Activated CD8-positive, alpha-beta memory T cell treated with anti-CD3 and anti-CD28 coated beads, Interleukin-2, amount 10 ng/mL, durations not matched to agents 7 days and 5 days (primary cell): ENCODE measurements at regions not wholly inside any gene's neighbourhood (a gene's known extent, or its start where the extent isn't known, plus 50 kb on each side); places are given as distances from the start of the nearest gene placed in this dataset.
A peak's percentile ranks its signal among the peaks of the same experiment; 100 is the strongest.

ENCODE experiments used
- ATAC-seq: fragments of 150-1000 bp; cut with Tn5 transposase; one replicate; pipeline ENCODE4 v1.10.0; 2021; ENCODE audit warnings: moderate library complexity
- CTCF ChIA-PET: fragments of 350-600 bp; sonication (Branson Sonifier 250); formaldehyde crosslinking; loops from one replicate; lab custom pipeline; 2021; ENCODE audit warnings: antibody characterized with exemption; lab: Charles Lee
- DNase-seq: peaks from one replicate; pipeline ENCODE4 v3.0.0-alpha.2; 2020
- H3K27ac Mint-ChIP-seq: one replicate; pipeline ENCODE4 v1.8.0; 2021; ENCODE audit warnings: mild to moderate bottlenecking, mixed read lengths
- H3K27me3 Mint-ChIP-seq: one replicate; pipeline ENCODE4 v1.8.0; 2021; ENCODE audit warnings: mixed read lengths
- H3K36me3 Mint-ChIP-seq: one replicate; pipeline ENCODE4 v1.8.0; 2021; ENCODE audit warnings: mild to moderate bottlenecking, mixed read lengths
- H3K4me1 Mint-ChIP-seq: one replicate; pipeline ENCODE4 v1.8.0; 2021; ENCODE audit warnings: mixed read lengths
- H3K4me3 Mint-ChIP-seq: one replicate; pipeline ENCODE4 v1.8.0; 2021; ENCODE audit warnings: mild to moderate bottlenecking, moderate library complexity, mixed read lengths
- H3K9me3 Mint-ChIP-seq: one replicate; pipeline ENCODE4 v1.8.0; 2022; ENCODE audit warnings: low read depth, mixed read lengths

DNA sequence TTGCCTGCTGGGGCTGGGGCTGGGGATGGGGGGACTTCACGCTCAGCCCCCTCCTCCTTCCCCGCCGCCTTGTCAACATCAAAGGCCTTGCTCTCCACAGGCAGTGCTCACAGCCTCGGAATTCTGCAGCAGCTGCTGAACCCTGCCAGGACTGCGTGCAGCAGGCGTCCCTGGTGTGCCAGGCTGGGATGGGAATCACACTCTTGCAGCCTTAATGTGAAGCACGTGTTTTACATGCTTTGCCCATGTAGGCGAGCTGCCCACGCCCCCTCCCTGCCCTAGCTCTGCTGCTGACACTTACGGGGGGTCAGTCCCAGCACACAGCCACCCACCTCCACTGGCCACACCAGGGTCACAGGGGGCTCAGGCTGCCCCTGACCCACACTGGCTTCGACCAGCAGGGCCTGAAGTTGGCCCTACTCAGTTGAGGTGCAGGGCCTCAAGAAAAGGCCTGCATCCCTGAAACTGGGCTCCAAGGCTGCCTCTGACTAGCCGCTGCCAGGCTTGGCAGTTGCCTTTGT lies 276.2 kb upstream of the RTL1 start:
- no peak overlapping the region for H3K27ac Mint-ChIP-seq

DNA sequence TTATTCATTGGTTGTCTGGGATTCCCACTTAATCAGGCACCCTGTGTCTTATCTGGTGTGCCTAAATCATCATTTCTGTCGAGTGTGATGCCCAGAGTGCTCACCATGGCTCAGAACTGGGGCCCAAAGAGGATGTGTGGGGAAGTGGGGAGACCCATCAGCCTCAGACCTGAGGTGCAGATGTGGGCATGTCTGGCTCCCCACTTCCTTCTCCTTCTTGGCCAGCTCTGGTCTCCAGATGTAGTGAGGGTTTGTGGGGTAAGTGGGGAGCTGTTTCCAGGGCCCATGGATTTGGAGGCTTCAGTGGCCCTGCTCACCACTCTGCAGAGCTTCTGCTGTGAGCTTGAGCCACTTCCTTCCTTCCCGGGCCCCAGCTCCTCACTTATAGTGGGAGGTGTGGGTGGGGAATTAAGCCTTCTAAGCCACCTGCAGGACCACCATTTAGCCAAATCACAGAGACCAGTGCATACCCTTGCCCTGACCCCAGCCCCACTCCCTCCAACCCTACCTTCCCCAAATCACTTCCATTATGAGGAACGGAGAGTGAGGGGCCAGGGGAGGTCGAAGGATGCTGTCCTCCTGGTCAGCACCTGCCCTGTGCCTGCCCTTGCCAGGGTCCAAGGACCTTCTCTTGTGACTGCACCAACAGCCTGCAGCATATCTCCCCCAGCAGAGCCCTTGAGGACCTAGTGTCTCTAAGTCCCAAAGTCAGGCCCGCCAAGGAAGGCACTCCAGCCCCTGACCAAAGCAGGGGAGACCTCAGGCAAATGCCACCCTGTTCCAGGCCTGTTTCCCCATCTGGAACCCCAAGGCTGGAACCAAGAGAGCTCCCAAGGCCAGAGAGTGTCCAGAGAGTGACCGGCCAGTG lies 278.2 kb upstream of the RTL1 start:
- H3K27ac Mint-ChIP-seq: no peak overlapping the region
- H3K27me3 Mint-ChIP-seq: no peaks in the 10 kb centered on the region
- no peak overlapping the region for H3K4me3 Mint-ChIP-seq
- H3K36me3 Mint-ChIP-seq: no peaks in the 10 kb centered on the region
- H3K9me3 Mint-ChIP-seq: no peaks in the 10 kb centered on the region
- no peaks in the 10 kb centered on the region for H3K4me1 Mint-ChIP-seq
- CTCF ChIA-PET: no interaction called here
- DNase-seq (no peak), ATAC-seq (no peak)

More for the DNA sequence above, 276.2 kb upstream of the RTL1 start:
- CTCF ChIA-PET: no interaction called here
- DNase-seq (peak; percentile 28), ATAC-seq (no peak)
- Mint-ChIP-seq H3K27me3 (no peaks in the 10 kb centered on the region), H3K4me1 (no peaks in the 10 kb centered on the region), H3K9me3 (no peaks in the 10 kb centered on the region), H3K36me3 (no peaks in the 10 kb centered on the region), H3K4me3 (no peak overlapping the region)

DNA sequence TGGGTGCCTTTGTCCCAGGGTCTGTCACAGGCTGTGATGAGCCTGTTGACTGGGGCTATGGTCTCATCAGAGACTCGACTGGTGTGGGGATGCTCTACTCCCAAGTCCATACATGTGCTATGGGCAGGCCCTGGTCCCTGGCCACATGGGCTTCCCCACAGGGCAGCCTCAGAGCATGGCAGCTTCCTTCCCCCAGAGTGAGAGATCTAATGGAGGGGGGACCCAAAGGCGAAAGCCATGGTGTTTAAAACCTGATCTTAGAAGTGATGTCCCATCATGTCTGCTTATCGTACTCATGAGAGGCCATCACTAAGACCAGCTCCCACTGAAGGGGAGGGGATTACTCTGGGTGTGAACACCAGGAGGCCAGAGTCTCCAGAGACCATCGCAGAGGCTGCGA lies 279.0 kb upstream of the RTL1 start:
- ATAC-seq (no peak), DNase-seq (no peak)
- H3K27ac Mint-ChIP-seq: no peak overlapping the region

DNA sequence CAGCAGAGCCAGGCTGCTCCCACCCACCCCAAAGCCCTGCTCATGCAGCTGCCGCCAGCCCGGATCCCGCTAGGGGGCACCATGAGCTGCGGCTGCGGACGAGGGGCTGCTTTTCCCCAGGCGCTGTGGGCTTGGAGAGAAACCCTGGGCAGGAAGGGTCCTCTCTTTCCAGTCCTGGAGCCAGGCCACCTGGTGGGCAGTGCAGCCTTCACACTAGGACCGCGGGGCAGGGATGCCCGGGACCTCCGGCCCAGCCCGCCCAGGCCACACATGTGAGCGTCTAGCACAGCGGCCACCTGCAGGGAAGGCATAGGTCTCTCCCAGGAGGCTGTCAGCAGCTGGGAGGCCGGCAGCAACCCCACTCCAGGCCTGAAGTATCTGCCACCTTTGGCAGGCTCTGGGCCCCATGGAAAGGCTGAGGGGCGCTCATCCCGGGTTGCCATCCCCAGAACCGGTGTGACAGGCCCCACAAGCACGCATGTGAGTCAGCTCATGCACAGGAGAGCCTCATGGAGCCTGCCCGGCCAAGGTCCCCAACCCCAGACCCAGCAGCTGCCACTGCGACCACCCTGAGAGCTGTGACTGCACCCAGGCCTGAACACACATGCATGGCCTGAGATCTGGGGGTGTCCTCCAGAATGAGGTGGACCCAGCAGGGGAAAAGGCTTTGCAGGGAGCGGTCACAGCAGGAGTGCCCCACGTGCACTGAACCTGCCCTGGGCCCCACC lies 280.0 kb upstream of the RTL1 start:
- no peak for ATAC-seq
- no peak overlapping the region for H3K4me3 Mint-ChIP-seq
- no peaks in the 10 kb centered on the region for H3K27me3 Mint-ChIP-seq
- CTCF ChIA-PET: no interaction called here
- H3K36me3 Mint-ChIP-seq: no peaks in the 10 kb centered on the region
- no peaks in the 10 kb centered on the region for H3K4me1 Mint-ChIP-seq
- no peak overlapping the region for H3K27ac Mint-ChIP-seq
- DNase-seq: no peak
- no peaks in the 10 kb centered on the region for H3K9me3 Mint-ChIP-seq

More for the DNA sequence above, 279.0 kb upstream of the RTL1 start:
- H3K27me3 Mint-ChIP-seq: no peaks in the 10 kb centered on the region
- CTCF ChIA-PET: no interaction called here
- no peak overlapping the region for H3K4me3 Mint-ChIP-seq
- no peaks in the 10 kb centered on the region for H3K4me1 Mint-ChIP-seq
- H3K36me3 Mint-ChIP-seq: no peaks in the 10 kb centered on the region
- no peaks in the 10 kb centered on the region for H3K9me3 Mint-ChIP-seq

DNA sequence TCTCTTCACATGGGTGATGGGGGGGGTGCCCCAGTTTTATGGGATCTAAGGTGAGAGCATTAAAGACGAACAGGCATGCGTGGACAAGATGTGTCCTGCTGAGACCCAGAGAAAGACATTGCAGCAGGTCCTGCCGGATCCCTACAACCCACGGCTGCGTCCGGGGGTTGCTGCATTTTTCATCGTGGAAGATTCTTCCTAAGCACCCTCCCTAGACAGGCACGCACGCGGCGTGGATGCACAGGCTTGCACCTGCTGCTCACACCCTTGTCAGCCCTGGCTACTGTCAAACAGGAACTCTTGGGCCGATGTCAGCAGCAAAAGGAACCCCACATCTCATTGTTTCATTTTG lies 280.6 kb upstream of the RTL1 start:
- CTCF ChIA-PET: no interaction called here
- DNase-seq (no peak), ATAC-seq (no peak)
- H3K27ac Mint-ChIP-seq: no peak overlapping the region
- no peaks in the 10 kb centered on the region for H3K36me3 Mint-ChIP-seq
- H3K4me1 Mint-ChIP-seq: no peaks in the 10 kb centered on the region
- no peaks in the 10 kb centered on the region for H3K9me3 Mint-ChIP-seq
- H3K4me3 Mint-ChIP-seq: no peak overlapping the region
- H3K27me3 Mint-ChIP-seq: no peaks in the 10 kb centered on the region

DNA sequence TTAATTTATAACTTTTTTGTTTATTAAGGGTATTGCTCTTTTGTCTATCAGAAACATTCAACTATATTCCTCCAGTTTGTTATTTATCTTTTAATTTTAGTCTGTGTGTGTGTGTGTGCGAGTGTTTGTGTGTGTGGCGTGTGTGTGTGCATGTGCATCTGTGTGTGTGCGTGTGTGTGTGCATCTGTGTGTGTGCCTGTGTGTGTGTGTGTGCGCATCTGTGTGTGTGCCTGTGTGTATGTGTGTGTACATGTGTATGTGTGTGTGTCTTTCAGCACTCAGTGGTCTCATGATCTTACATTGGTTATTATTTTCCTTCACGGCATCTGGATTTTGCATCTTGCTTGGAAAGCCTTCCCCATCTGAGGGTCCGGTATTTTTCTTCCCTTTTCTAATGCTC lies 281.1 kb upstream of the RTL1 start:
- H3K27me3 Mint-ChIP-seq: no peaks in the 10 kb centered on the region
- no peaks in the 10 kb centered on the region for H3K9me3 Mint-ChIP-seq
- DNase-seq: peak; percentile 7
- ATAC-seq: no peak
- H3K36me3 Mint-ChIP-seq: no peaks in the 10 kb centered on the region
- no peak overlapping the region for H3K4me3 Mint-ChIP-seq
- CTCF ChIA-PET: no interaction called here
- no peaks in the 10 kb centered on the region for H3K4me1 Mint-ChIP-seq
- H3K27ac Mint-ChIP-seq: no peak overlapping the region

DNA sequence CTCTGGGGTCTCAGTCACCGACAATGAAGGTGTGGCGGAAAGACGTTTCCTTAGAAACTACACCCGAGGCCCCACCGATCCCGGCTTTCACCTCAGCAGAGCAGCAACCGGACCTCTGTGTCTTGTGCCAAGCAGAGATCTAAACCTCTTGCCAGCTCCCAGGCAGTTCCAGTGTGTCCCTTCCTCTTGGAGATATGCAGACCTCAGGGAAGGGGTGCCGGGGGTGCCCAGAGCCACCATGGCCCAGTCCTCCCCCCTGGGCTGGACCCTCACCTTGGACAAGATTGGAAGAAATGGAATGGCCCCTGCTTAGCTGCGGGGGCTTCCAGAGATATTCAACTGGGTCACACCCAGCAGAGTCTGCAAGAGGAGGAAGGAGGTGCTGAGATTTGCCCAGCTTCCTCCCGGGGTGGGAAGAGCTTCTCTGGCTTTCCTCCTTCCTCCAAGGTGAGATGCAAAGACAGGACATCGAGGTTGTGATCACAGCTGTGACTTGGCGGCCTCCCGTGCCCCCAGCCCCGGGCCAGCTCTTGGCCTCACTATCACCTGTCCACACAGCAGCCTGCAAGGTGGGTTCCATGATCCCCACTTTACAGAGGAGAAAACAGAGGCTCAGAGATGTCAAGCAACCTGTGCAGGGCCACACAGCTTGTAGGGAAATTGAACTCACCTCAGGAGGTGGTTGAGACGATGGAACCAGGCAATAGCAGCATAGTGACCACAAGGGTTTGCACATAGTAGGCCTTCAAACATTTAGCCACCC lies 281.7 kb upstream of the RTL1 start:
- Mint-ChIP-seq H3K9me3 (no peaks in the 10 kb centered on the region), H3K4me3 (no peak overlapping the region), H3K4me1 (no peaks in the 10 kb centered on the region), H3K36me3 (no peaks in the 10 kb centered on the region), H3K27ac (no peak overlapping the region), H3K27me3 (no peaks in the 10 kb centered on the region)
- CTCF ChIA-PET: no interaction called here
- no peak for ATAC-seq
- DNase-seq: peak; percentile 33

DNA sequence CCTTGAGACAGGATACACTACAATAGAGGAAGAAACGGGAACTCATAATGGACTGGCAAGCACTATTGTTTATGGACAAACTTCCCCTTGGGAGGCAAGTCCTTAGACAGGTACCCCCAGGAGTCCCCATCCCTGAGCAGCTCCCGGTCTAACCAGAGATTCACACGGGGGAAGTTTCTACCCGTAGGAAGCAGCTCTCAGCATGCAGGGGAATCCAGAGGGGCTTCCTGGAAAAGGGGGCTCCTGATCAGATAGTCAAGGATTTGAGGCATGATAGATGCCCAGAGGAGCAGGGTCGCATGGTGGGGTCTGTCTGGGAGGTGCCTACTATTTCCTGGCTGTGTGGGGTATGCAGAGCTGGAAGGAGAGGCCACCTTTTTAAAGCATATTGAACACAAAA lies 282.4 kb upstream of the RTL1 start:
- no peaks in the 10 kb centered on the region for H3K4me1 Mint-ChIP-seq
- H3K36me3 Mint-ChIP-seq: no peaks in the 10 kb centered on the region
- H3K27me3 Mint-ChIP-seq: no peaks in the 10 kb centered on the region
- ATAC-seq (no peak), DNase-seq (peak; percentile 9)
- no peak overlapping the region for H3K4me3 Mint-ChIP-seq
- no peaks in the 10 kb centered on the region for H3K9me3 Mint-ChIP-seq
- CTCF ChIA-PET: no interaction called here
- H3K27ac Mint-ChIP-seq: no peak overlapping the region

DNA sequence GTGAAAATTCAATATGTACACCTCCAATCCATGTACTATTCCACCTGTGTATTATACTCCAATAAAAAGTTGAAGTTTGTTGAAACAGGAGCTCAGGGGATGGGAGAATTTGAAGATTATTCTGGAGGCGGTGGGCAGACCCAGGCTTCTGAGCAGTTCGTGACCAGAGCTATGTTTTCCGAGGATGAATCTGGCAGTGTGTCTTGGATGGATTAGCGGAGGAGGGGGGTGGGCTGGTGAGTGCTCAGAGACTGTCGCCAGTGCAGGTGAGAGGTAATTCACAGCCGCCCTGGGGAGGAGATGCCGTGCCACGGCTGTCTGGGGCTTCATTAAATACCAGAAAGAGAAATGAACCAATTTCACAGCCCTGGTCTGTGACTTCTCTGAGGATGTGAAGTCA lies 283.0 kb upstream of the RTL1 start:
- Mint-ChIP-seq H3K4me1 (no peaks in the 10 kb centered on the region), H3K27me3 (no peaks in the 10 kb centered on the region), H3K4me3 (no peak overlapping the region), H3K27ac (no peak overlapping the region), H3K36me3 (no peaks in the 10 kb centered on the region), H3K9me3 (no peaks in the 10 kb centered on the region)
- CTCF ChIA-PET: no interaction called here
- no peak for ATAC-seq
- DNase-seq: peak; percentile 27

DNA sequence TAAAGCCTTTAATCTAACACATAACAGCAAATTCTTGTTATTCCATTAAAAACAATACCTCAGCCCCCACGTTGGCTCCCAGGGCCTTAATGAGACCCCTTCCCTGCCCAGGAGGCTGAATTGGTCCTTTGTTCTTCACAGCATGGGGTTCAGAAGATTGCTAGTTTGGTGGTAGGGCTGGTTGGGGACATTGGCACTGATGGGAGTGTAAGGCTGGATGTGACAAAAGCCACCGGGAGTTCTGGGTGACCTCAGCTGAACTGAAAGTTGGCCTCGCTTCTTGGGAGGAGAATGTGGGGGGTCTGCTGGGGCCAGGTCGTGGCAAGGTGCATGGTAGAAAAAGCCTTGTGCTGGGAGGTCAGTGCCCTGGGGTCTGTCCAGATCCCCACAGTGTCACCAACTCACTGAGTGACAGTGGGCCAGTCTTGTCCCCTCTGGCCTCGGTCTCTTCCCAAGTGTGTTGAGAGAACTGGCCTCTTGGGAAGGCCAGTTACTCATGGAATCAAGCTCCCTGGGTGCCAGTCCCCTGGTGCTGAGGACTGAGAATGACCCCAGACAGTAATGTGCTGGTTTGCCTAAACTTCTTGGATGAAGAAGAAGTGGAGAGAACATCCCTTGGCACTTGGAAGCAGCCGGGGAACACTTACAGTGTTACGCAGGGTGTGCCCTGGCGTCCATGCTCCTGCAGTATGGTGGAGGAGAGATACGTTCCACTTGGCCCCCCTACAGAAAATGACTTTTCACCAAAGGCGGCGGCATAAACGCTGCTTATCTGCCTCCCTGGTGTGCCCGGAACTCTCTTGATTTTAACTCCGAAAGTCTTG lies 283.7 kb upstream of the RTL1 start:
- H3K27ac Mint-ChIP-seq: no peak overlapping the region
- H3K4me1 Mint-ChIP-seq: no peaks in the 10 kb centered on the region
- no peaks in the 10 kb centered on the region for H3K36me3 Mint-ChIP-seq
- H3K9me3 Mint-ChIP-seq: no peaks in the 10 kb centered on the region
- no peak overlapping the region for H3K4me3 Mint-ChIP-seq
- CTCF ChIA-PET: no interaction called here
- H3K27me3 Mint-ChIP-seq: no peaks in the 10 kb centered on the region
- ATAC-seq (no peak), DNase-seq (peak; percentile 14)

DNA sequence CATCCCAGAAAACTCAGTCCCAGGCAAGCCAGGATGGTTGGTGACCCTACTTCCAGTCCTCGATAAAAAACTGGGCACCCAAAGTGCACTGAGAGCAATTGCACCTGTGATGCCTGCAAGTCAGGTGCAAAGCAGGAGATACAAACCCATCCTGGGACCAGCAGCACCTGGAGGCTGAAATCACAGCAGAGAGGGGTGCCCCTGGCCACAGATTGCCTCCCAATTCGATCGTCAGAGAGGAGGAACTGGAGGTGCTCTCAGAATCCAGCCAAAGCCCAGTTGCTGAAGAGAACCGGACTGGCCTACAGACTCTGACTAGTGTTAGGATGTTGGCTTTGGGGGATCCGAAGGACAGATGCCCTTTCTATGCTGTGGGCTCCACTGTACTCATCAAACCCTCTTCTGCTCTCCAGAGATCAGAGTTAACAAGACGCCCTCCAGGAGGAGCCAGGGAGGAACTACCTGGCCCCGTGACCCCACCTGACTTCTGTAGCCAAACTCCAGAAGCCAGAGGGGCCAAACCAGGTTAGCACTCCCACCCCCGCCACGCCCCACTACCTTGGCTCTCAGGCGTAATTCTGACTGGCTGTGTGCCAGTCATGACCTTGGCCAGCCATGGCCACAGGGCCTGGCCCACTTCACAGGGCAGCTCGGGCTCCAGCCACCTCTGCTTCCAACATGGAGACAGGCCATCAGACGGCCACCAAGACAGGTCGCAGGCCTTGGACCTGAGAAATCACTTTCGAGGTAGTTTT lies 284.5 kb upstream of the RTL1 start:
- Mint-ChIP-seq H3K27ac (no peak overlapping the region), H3K27me3 (no peaks in the 10 kb centered on the region), H3K4me1 (no peaks in the 10 kb centered on the region), H3K4me3 (no peak overlapping the region), H3K9me3 (no peaks in the 10 kb centered on the region), H3K36me3 (no peaks in the 10 kb centered on the region)
- ATAC-seq (no peak), DNase-seq (peak; percentile 12)
- CTCF ChIA-PET: no interaction called here

DNA sequence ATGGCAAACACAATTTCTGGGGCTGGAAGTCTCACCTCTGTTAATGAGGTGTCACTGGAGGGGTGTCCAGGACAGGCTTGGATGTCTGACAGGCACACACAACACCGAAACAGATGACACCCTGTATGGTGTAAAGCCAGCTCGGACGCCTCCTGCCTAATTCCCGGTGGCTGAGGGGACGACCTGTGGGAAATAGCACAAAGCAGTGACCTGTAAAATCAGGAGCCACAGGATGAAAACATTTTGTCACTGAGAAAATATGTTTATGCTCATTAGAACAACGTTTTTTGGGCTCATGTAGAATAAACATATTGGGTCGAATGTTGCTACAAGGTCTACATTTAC lies 285.0 kb upstream of the RTL1 start:
- Mint-ChIP-seq H3K4me3 (no peak overlapping the region), H3K4me1 (no peaks in the 10 kb centered on the region), H3K27ac (no peak overlapping the region), H3K27me3 (no peaks in the 10 kb centered on the region), H3K36me3 (no peaks in the 10 kb centered on the region), H3K9me3 (no peaks in the 10 kb centered on the region)
- CTCF ChIA-PET: no interaction called here
- DNase-seq: no peak
- no peak for ATAC-seq
